ENCODE measurements at regions not wholly inside any gene's neighbourhood (a gene's known extent, or its start where the extent isn't known, plus 50 kb on each side); places are given as distances from the start of the nearest gene placed in this dataset.
"Not testable (repeated sequence)": the region's sequence is repeated elsewhere in the genome, so short reads cannot be mapped to it uniquely, and the experiment has no call there.

GRCh38 chr17:72188801-72189200 is 68.0 kb downstream of the SOX9 start:
- 95% methylated on average over 2 of the region's 2 CpGs for WGBS
- no peak overlapping the region for H3K27ac ChIP-seq (ENCODE audit: low read depth in 1 of 2, low read length in 1 of 2)
- no peaks in the 10 kb centered on the region for H3K27me3 ChIP-seq (ENCODE audit: control insufficient read depth in 2 of 2, insufficient read depth in 1 of 2, low read length in 1 of 2)
- no peaks in the 10 kb centered on the region for H3K36me3 ChIP-seq (ENCODE audit: control insufficient read depth in 2 of 2, insufficient read depth in 2 of 2, low read length in 1 of 2)
- DNase-seq (ENCODE audit: low read depth in 6 of 9, low spot score in 9 of 9): no peak
- no peaks in the 10 kb centered on the region for H3K4me1 ChIP-seq (ENCODE audit: control insufficient read depth in 2 of 2, insufficient read depth in 2 of 2, low read length in 2 of 2)
- H3K4me3 ChIP-seq (ENCODE audit: low read length in 2 of 2): no peak overlapping the region
- no peaks in the 10 kb centered on the region for H3K9me3 ChIP-seq (ENCODE audit: control insufficient read depth in 2 of 2, insufficient read depth in 1 of 2, low read length in 1 of 2)

GRCh38 chr17:72189768-72190593 is 69.2 kb downstream of the SOX9 start:
- Histone ChIP-seq H3K27ac (ENCODE audit: low read depth in 1 of 2, low read length in 1 of 2) (no peak overlapping the region), H3K9me3 (ENCODE audit: control insufficient read depth in 2 of 2, insufficient read depth in 1 of 2, low read length in 1 of 2) (no peaks in the 10 kb centered on the region), H3K4me3 (ENCODE audit: low read length in 2 of 2) (no peak overlapping the region), H3K36me3 (ENCODE audit: control insufficient read depth in 2 of 2, insufficient read depth in 2 of 2, low read length in 1 of 2) (no peaks in the 10 kb centered on the region), H3K27me3 (ENCODE audit: control insufficient read depth in 2 of 2, insufficient read depth in 1 of 2, low read length in 1 of 2) (no peaks in the 10 kb centered on the region), H3K4me1 (ENCODE audit: control insufficient read depth in 2 of 2, insufficient read depth in 2 of 2, low read length in 2 of 2) (no peaks in the 10 kb centered on the region)
- DNase-seq (ENCODE audit: low read depth in 6 of 9, low spot score in 9 of 9): no peak
- WGBS: 81% methylated on average over 5 of the region's 5 CpGs

DNA sequence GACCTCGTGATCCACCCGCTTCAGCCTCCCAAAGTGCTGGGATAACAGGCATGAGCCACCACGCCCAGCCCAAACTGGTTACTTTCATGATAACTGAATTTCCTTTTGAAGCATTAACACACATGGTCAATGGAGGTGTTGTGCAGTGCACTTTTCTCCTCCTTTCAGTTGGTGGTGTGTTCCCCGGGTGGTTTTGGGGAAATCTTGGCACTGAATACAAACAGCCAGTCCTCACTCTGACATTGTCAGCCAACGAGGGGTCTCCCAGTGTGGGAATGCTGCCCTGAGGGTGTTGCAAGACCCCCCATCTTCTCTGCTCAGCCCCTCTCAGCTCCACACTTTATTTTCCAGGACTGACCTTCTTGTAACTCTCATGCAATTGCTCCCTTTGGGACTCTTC is 70.5 kb downstream of the SOX9 start:
- WGBS: 84% methylated on average over 5 of the region's 5 CpGs
- Histone ChIP-seq H3K36me3 (ENCODE audit: control insufficient read depth in 2 of 2, insufficient read depth in 2 of 2, low read length in 1 of 2) (no peaks in the 10 kb centered on the region), H3K4me1 (ENCODE audit: control insufficient read depth in 2 of 2, insufficient read depth in 2 of 2, low read length in 2 of 2) (no peaks in the 10 kb centered on the region), H3K9me3 (ENCODE audit: control insufficient read depth in 2 of 2, insufficient read depth in 1 of 2, low read length in 1 of 2) (no peaks in the 10 kb centered on the region), H3K4me3 (ENCODE audit: low read length in 2 of 2) (no peak overlapping the region), H3K27ac (ENCODE audit: low read depth in 1 of 2, low read length in 1 of 2) (no peak overlapping the region), H3K27me3 (ENCODE audit: control insufficient read depth in 2 of 2, insufficient read depth in 1 of 2, low read length in 1 of 2) (no peaks in the 10 kb centered on the region)
- no peak for DNase-seq (ENCODE audit: low read depth in 6 of 9, low spot score in 9 of 9)

GRCh38 chr17:72191921-72192799 is 71.3 kb downstream of the SOX9 start:
- Histone ChIP-seq H3K36me3 (ENCODE audit: control insufficient read depth in 2 of 2, insufficient read depth in 2 of 2, low read length in 1 of 2) (no peaks in the 10 kb centered on the region), H3K4me3 (ENCODE audit: low read length in 2 of 2) (no peak overlapping the region), H3K4me1 (ENCODE audit: control insufficient read depth in 2 of 2, insufficient read depth in 2 of 2, low read length in 2 of 2) (no peaks in the 10 kb centered on the region), H3K27ac (ENCODE audit: low read depth in 1 of 2, low read length in 1 of 2) (no peak overlapping the region), H3K9me3 (ENCODE audit: control insufficient read depth in 2 of 2, insufficient read depth in 1 of 2, low read length in 1 of 2) (no peaks in the 10 kb centered on the region), H3K27me3 (ENCODE audit: control insufficient read depth in 2 of 2, insufficient read depth in 1 of 2, low read length in 1 of 2) (no peaks in the 10 kb centered on the region)
- 84% methylated on average over 11 of the region's 11 CpGs for WGBS
- no peak for DNase-seq (ENCODE audit: low read depth in 6 of 9, low spot score in 9 of 9)

DNA sequence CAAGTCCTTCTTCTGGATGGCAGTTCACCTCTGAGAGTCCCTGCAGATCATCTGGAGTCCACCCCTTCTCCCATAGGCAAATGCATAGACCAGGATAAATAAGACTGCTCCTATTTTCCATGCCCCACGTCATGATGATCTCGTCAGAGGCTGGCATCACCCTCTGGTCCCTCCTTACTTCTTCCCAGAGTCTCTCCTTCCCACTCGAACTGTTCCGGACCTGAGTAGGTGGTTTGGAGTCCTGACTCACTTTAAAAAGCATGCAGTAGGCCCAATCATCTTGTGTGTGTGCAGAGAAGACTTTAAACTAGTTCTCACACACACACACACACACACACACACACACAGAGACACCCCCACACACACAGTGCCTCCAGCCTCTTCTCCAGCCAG is 72.0 kb downstream of the SOX9 start:
- H3K27me3 ChIP-seq (ENCODE audit: control insufficient read depth in 2 of 2, insufficient read depth in 1 of 2, low read length in 1 of 2): no peaks in the 10 kb centered on the region
- H3K9me3 ChIP-seq (ENCODE audit: control insufficient read depth in 2 of 2, insufficient read depth in 1 of 2, low read length in 1 of 2): no peaks in the 10 kb centered on the region
- 93% methylated on average over 4 of the region's 4 CpGs for WGBS
- H3K36me3 ChIP-seq (ENCODE audit: control insufficient read depth in 2 of 2, insufficient read depth in 2 of 2, low read length in 1 of 2): no peaks in the 10 kb centered on the region
- DNase-seq (ENCODE audit: low read depth in 6 of 9, low spot score in 9 of 9): no peak
- no peak overlapping the region for H3K4me3 ChIP-seq (ENCODE audit: low read length in 2 of 2)
- H3K27ac ChIP-seq (ENCODE audit: low read depth in 1 of 2, low read length in 1 of 2): no peak overlapping the region
- no peaks in the 10 kb centered on the region for H3K4me1 ChIP-seq (ENCODE audit: control insufficient read depth in 2 of 2, insufficient read depth in 2 of 2, low read length in 2 of 2)

- Histone ChIP-seq H3K4me1 (ENCODE audit: control insufficient read depth in 2 of 2, insufficient read depth in 2 of 2, low read length in 2 of 2) (no peaks in the 10 kb centered on the region), H3K27me3 (ENCODE audit: control insufficient read depth in 2 of 2, insufficient read depth in 1 of 2, low read length in 1 of 2) (no peaks in the 10 kb centered on the region), H3K9me3 (ENCODE audit: control insufficient read depth in 2 of 2, insufficient read depth in 1 of 2, low read length in 1 of 2) (no peaks in the 10 kb centered on the region), H3K27ac (ENCODE audit: low read depth in 1 of 2, low read length in 1 of 2) (no peak overlapping the region), H3K36me3 (ENCODE audit: control insufficient read depth in 2 of 2, insufficient read depth in 2 of 2, low read length in 1 of 2) (no peaks in the 10 kb centered on the region), H3K4me3 (ENCODE audit: low read length in 2 of 2) (no peak overlapping the region)
- no peak for DNase-seq (ENCODE audit: low read depth in 6 of 9, low spot score in 9 of 9)
- 93% methylated on average over 10 of the region's 10 CpGs for WGBS
These were observed 72.7 kb downstream of the SOX9 start for GRCh38 chr17:72193391-72194106.

DNA sequence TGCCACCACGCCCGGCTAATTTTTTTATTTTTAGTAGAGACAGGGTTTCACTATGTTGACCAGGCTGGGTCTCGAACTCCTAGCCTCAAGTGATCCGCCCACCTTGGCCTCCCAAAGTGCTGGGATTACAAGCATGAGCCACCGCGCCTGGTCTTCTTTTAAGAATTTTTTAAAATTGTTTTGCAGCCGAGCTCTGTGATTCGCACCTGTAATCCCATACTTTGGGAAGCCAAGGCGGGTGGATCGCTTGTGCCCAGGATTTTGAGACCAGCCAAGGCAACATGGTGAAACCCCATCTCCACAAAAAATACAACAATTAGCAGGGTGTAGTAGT is 73.3 kb downstream of the SOX9 start:
- H3K27me3 ChIP-seq (ENCODE audit: control insufficient read depth in 2 of 2, insufficient read depth in 1 of 2, low read length in 1 of 2); H3K4me1 ChIP-seq (ENCODE audit: control insufficient read depth in 2 of 2, insufficient read depth in 2 of 2, low read length in 2 of 2); H3K27ac ChIP-seq (ENCODE audit: low read depth in 1 of 2, low read length in 1 of 2); DNase-seq (ENCODE audit: low read depth in 6 of 9, low spot score in 9 of 9); H3K36me3 ChIP-seq (ENCODE audit: control insufficient read depth in 2 of 2, insufficient read depth in 2 of 2, low read length in 1 of 2); H3K4me3 ChIP-seq (ENCODE audit: low read length in 2 of 2); H3K9me3 ChIP-seq (ENCODE audit: control insufficient read depth in 2 of 2, insufficient read depth in 1 of 2, low read length in 1 of 2): not testable (repeated sequence)
- 94% methylated on average over 10 of the region's 10 CpGs for WGBS

DNA sequence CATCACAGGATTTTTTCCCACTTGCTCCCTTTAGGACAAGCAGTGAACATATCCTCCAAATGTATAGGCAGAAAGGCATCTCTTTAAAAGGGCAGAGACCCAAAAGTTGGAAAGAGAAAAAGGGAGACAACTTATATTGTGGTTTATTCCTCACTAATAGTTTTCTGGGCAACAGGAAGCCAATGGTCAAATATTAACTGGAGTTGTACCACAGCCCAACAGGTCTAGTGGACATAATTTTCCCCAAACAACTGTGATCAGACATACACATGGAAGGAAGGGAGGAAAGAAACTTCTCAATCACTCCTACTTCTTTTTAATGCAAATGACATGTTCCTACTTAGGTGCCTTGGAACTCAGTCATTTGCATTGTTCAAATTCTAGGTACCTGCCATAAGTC is 78.4 kb downstream of the SOX9 start:
- no peaks in the 10 kb centered on the region for H3K4me1 ChIP-seq (ENCODE audit: control insufficient read depth in 2 of 2, insufficient read depth in 2 of 2, low read length in 2 of 2)
- H3K27me3 ChIP-seq (ENCODE audit: control insufficient read depth in 2 of 2, insufficient read depth in 1 of 2, low read length in 1 of 2): no peaks in the 10 kb centered on the region
- no peak overlapping the region for H3K4me3 ChIP-seq (ENCODE audit: low read length in 2 of 2)
- no peaks in the 10 kb centered on the region for H3K36me3 ChIP-seq (ENCODE audit: control insufficient read depth in 2 of 2, insufficient read depth in 2 of 2, low read length in 1 of 2)
- no peak overlapping the region for H3K27ac ChIP-seq (ENCODE audit: low read depth in 1 of 2, low read length in 1 of 2)
- no peaks in the 10 kb centered on the region for H3K9me3 ChIP-seq (ENCODE audit: control insufficient read depth in 2 of 2, insufficient read depth in 1 of 2, low read length in 1 of 2)
- DNase-seq (ENCODE audit: low read depth in 6 of 9, low spot score in 9 of 9): no peak

- WGBS: 39% methylated on average over 10 of the region's 10 CpGs
- H3K27ac ChIP-seq (ENCODE audit: low read depth in 1 of 2, low read length in 1 of 2): no peak overlapping the region
These were observed 83.9 kb downstream of the SOX9 start for GRCh38 chr17:72204742-72205141.

More at GRCh38 chr17:72204742-72205141, 83.9 kb downstream of the SOX9 start:
- DNase-seq (ENCODE audit: low read depth in 6 of 9, low spot score in 9 of 9): no peak
- Histone ChIP-seq H3K36me3 (ENCODE audit: control insufficient read depth in 2 of 2, insufficient read depth in 2 of 2, low read length in 1 of 2) (no peaks in the 10 kb centered on the region), H3K4me1 (ENCODE audit: control insufficient read depth in 2 of 2, insufficient read depth in 2 of 2, low read length in 2 of 2) (no peaks in the 10 kb centered on the region), H3K27me3 (ENCODE audit: control insufficient read depth in 2 of 2, insufficient read depth in 1 of 2, low read length in 1 of 2) (peaks cover 0 to 5% of the 10 kb centered on the region in 2 donors), H3K4me3 (ENCODE audit: low read length in 2 of 2) (no peak overlapping the region), H3K9me3 (ENCODE audit: control insufficient read depth in 2 of 2, insufficient read depth in 1 of 2, low read length in 1 of 2) (no peaks in the 10 kb centered on the region)

Data from thymus (tissue), 11 donors.